H9 (cell line): ENCODE measurements at regions not wholly inside any gene's neighbourhood (a gene's known extent, or its start where the extent isn't known, plus 50 kb on each side); places are given as distances from the start of the nearest gene placed in this dataset.

Experiments used
- DNase-seq: peaks from one replicate; pipeline ENCODE4 v3.0.0-alpha.2; 2017
- H2AFZ ChIP-seq: one replicate; pipeline ENCODE4 v1.6.1; 2013; ENCODE audit warnings: mild to moderate bottlenecking, low read length, control low read depth, moderate library complexity
- H2AK5ac ChIP-seq: 2 replicates; pipeline ENCODE4 v1.6.1; 2013; ENCODE audit warnings: low read length, control low read depth, mixed read lengths; ENCODE audit not compliant: insufficient read length
- H2BK120ac ChIP-seq: one replicate; pipeline ENCODE4 v1.6.1; 2013; ENCODE audit warnings: low read depth, mild to moderate bottlenecking, low read length, control low read depth, inconsistent platforms; ENCODE audit not compliant: poor library complexity, severe bottlenecking
- H2BK12ac ChIP-seq: 2 replicates; pipeline ENCODE4 v1.6.1; 2013; ENCODE audit warnings: low read length, control low read depth, mixed read lengths, low read depth; ENCODE audit not compliant: insufficient read length
- H2BK15ac ChIP-seq: 2 replicates; pipeline ENCODE4 v1.6.1; 2013; ENCODE audit warnings: low read depth, low read length, control low read depth
- H2BK20ac ChIP-seq: one replicate; pipeline ENCODE4 v1.6.1; 2013; ENCODE audit warnings: low read depth, mild to moderate bottlenecking, low read length, control low read depth, inconsistent platforms; ENCODE audit not compliant: poor library complexity, severe bottlenecking
- H2BK5ac ChIP-seq: 2 replicates; pipeline ENCODE4 v1.6.1; 2013; ENCODE audit warnings: low read length, control low read depth, mixed read lengths; ENCODE audit not compliant: insufficient read length
- H3K14ac ChIP-seq: 2 replicates; pipeline ENCODE4 v1.6.1; 2013; ENCODE audit warnings: low read length, control low read depth; ENCODE audit not compliant: insufficient read depth
- H3K18ac ChIP-seq: 2 replicates; pipeline ENCODE4 v1.6.1; 2013; ENCODE audit warnings: low read depth, mild to moderate bottlenecking, mixed read lengths, low read length, control low read depth; ENCODE audit not compliant: insufficient read length
- H3K23ac ChIP-seq: 2 replicates; pipeline ENCODE4 v1.6.1; 2013; ENCODE audit warnings: low read length, control low read depth, mixed read lengths, low read depth; ENCODE audit not compliant: insufficient read length
- H3K23me2 ChIP-seq: 2 replicates; pipeline ENCODE4 v1.6.1; 2013; ENCODE audit warnings: low read depth, mild to moderate bottlenecking, mixed read lengths, low read length, control low read depth; ENCODE audit not compliant: insufficient read length, poor library complexity, severe bottlenecking
- H3K27ac ChIP-seq: 2 replicates; pipeline ENCODE4 v1.5.1; 2013; ENCODE audit warnings: low read length, control low read depth, mixed read lengths, low read depth; ENCODE audit not compliant: insufficient read length
- H3K27me3 ChIP-seq: 2 replicates; pipeline ENCODE4 v1.6.1; 2013; ENCODE audit warnings: low read length, control low read depth, inconsistent platforms; ENCODE audit not compliant: insufficient read depth
- H3K4ac ChIP-seq: 2 replicates; pipeline ENCODE4 v1.6.1; 2013; ENCODE audit warnings: low read depth, mild to moderate bottlenecking, control low read depth, inconsistent platforms, low read length, moderate library complexity
- H3K4me1 ChIP-seq: 2 replicates; pipeline ENCODE4 v1.6.1; 2013; ENCODE audit warnings: low read length, control low read depth, inconsistent platforms; ENCODE audit not compliant: insufficient read depth
- H3K4me2 ChIP-seq: 2 replicates; pipeline ENCODE4 v1.6.1; 2013; ENCODE audit warnings: low read length, control low read depth, mixed read lengths; ENCODE audit not compliant: insufficient read length, insufficient read depth
- H3K56ac ChIP-seq: 2 replicates; pipeline ENCODE4 v1.6.1; 2013; ENCODE audit warnings: low read depth, mild to moderate bottlenecking, mixed read lengths, low read length, control low read depth; ENCODE audit not compliant: insufficient read length
- H3K79me1 ChIP-seq: 2 replicates; pipeline ENCODE4 v1.6.1; 2013; ENCODE audit warnings: low read depth, mild to moderate bottlenecking, moderate library complexity, low read length, control low read depth, inconsistent platforms; ENCODE audit not compliant: insufficient read depth, poor library complexity, severe bottlenecking
- H3K79me2 ChIP-seq: 2 replicates; pipeline ENCODE4 v1.6.1; 2013; ENCODE audit warnings: low read length, control low read depth, inconsistent platforms; ENCODE audit not compliant: insufficient read depth
- H3K9ac ChIP-seq: 2 replicates; pipeline ENCODE4 v1.6.1; 2013; ENCODE audit warnings: low read length, control low read depth, mixed read lengths; ENCODE audit not compliant: insufficient read length; ENCODE audit errors: extremely low read depth
- H3K9me3 ChIP-seq: one replicate; pipeline ENCODE4 v1.6.1; 2013; ENCODE audit warnings: low read depth, low read length, inconsistent platforms; ENCODE audit not compliant: control insufficient read depth
- H3T11ph ChIP-seq: one replicate; pipeline ENCODE4 v1.6.1; 2013; ENCODE audit warnings: mild to moderate bottlenecking, low read length, control low read depth, inconsistent platforms
- H4K20me1 ChIP-seq: one replicate; pipeline ENCODE4 v1.6.1; 2013; ENCODE audit not compliant: control insufficient read depth, insufficient read length, insufficient read depth
- H4K5ac ChIP-seq: 2 replicates; pipeline ENCODE4 v1.6.1; 2013; ENCODE audit warnings: low read depth, mild to moderate bottlenecking, mixed read lengths, low read length, control low read depth; ENCODE audit not compliant: insufficient read length
- H4K8ac ChIP-seq: replicated peaks from 2 replicates; pipeline ENCODE4 v1.6.1; 2013; ENCODE audit warnings: low read length, control low read depth, mixed read lengths, low read depth; ENCODE audit not compliant: insufficient read length
- H4K91ac ChIP-seq: 2 replicates; pipeline ENCODE4 v1.6.1; 2013; ENCODE audit warnings: low read depth, mild to moderate bottlenecking, moderate library complexity, mixed read lengths, low read length, control low read depth; ENCODE audit not compliant: insufficient read length
- H3K27ac Mint-ChIP-seq, 3 experiments: 2 replicates in 2 of 3; 3 replicates in 1 of 3; pipeline ENCODE4 v1.8.0; 2020 to 2021; ENCODE audit warnings: mixed read lengths in 3 of 3, mild to moderate bottlenecking in 1 of 3, moderate library complexity in 1 of 3
- H3K27me3 Mint-ChIP-seq: 2 replicates; pipeline ENCODE4 v1.8.0; 2021; ENCODE audit warnings: low read depth, mild to moderate bottlenecking, moderate library complexity, mixed read lengths
- H3K36me3 Mint-ChIP-seq, 3 experiments: 2 replicates in 2 of 3; 3 replicates in 1 of 3; pipeline ENCODE4 v1.8.0; 2020 to 2021; ENCODE audit warnings: low read depth in 3 of 3, mixed read lengths in 3 of 3; ENCODE audit not compliant: insufficient read depth in 1 of 3
- H3K4me1 Mint-ChIP-seq, 2 experiments: 2 replicates each; pipeline ENCODE4 v1.8.0; 2020; ENCODE audit warnings: mixed read lengths in 2 of 2
- H3K4me3 Mint-ChIP-seq, 2 experiments: 2 replicates in 1 of 2; 3 replicates in 1 of 2; pipeline ENCODE4 v1.8.0; 2020 to 2021; ENCODE audit warnings: mild to moderate bottlenecking in 2 of 2, mixed read lengths in 2 of 2, moderate library complexity in 1 of 2
- H3K9me3 Mint-ChIP-seq, 2 experiments: 2 replicates in 1 of 2; 3 replicates in 1 of 2; pipeline ENCODE4 v1.8.0; 2020; ENCODE audit warnings: mild to moderate bottlenecking in 2 of 2, mixed read lengths in 2 of 2, moderate library complexity in 1 of 2
- CTCF ChIP-seq: fragments of 200-600 bp; sonication (generic); conservative IDR thresholded peaks from 3 replicates; pipeline ENCODE4 v1.8.0; 2021; ENCODE audit warnings: antibody characterized with exemption, mild to moderate bottlenecking
- WGBS: extraction: QIAGEN DNeasy Blood & Tissue Kit; methylation state at CpG from one replicate; pipeline ENCODE4 v1.1.7; 2013; ENCODE audit warnings: missing lambda C conversion rate, low lambda C conversion rate, mixed read lengths; ENCODE audit not compliant: insufficient read length; ENCODE audit errors: extremely low coverage; 5-methylcytosine and 5-hydroxymethylcytosine counted together

DNA sequence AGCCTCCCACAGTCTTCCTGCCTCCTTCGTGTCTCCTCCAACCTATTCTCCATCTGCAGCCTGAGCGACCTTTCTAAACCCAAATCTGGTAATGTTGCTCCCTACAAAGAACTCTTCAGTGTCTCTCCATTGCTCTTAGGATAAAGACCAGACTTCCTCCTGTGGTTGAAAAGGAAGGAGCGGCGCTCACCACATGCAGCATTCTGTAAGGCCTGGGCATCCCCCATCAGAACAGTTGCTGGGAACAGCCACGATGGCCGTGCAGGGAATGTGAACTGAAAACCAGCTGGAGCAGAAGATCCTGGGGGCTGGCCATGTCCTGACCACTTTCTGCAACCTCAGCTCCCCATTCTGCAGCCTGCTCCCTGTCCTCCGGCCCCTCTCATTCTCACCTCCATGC, 237.8 kb upstream of the ZMIZ1 start:
- no peak overlapping the region for H3K9ac ChIP-seq
- no peaks in the 10 kb centered on the region for H3K9me3 ChIP-seq
- Mint-ChIP-seq H3K36me3 (peaks cover 2 to 5% (median 4%) of the 10 kb centered on the region in 3 experiments; a peak in 6 of 7 replicates), H3K9me3 (peaks cover 10 to 16% of the 10 kb centered on the region in 2 experiments), H3K4me1 (peaks cover 8 to 10% of the 10 kb centered on the region in 2 experiments), H3K27ac (no peak overlapping the region), H3K27me3 (peaks cover 41% of the 10 kb centered on the region), H3K4me3 (no peak overlapping the region)
- H3K27me3 ChIP-seq = no peaks in the 10 kb centered on the region
- H2BK12ac ChIP-seq = no peak overlapping the region
- H2AK5ac ChIP-seq = no peak overlapping the region
- no peaks in the 10 kb centered on the region for H3K23me2 ChIP-seq
- no peak overlapping the region for H2BK15ac ChIP-seq
- no peak overlapping the region for H2BK20ac ChIP-seq
- H3K18ac ChIP-seq = no peak overlapping the region
- H4K5ac ChIP-seq = no peak overlapping the region
- no peak overlapping the region for H3K27ac ChIP-seq
- H3K79me2 ChIP-seq = no peaks in the 10 kb centered on the region
- no peak for TF ChIP-seq CTCF
- H3K4me1 ChIP-seq = no peaks in the 10 kb centered on the region
- H3K56ac ChIP-seq = no peak overlapping the region
- no peak overlapping the region for H2BK120ac ChIP-seq
- no peak overlapping the region for H3K14ac ChIP-seq
- no peak overlapping the region for H3K4me2 ChIP-seq
- no peak overlapping the region for H4K91ac ChIP-seq
- H4K8ac ChIP-seq = no peak overlapping the region
- no peaks in the 10 kb centered on the region for H4K20me1 ChIP-seq
- H3K79me1 ChIP-seq = no peaks in the 10 kb centered on the region
- no peak overlapping the region for H3T11ph ChIP-seq
- H2BK5ac ChIP-seq = no peak overlapping the region
- H2AFZ ChIP-seq = no peak overlapping the region
- no peak overlapping the region for H3K4ac ChIP-seq
- no peak overlapping the region for H3K23ac ChIP-seq
- no CpG with 5 or more reads among the region's 7 CpGs for WGBS
- no peak for DNase-seq
